GM19463 (cell line): ENCODE measurements at regions not wholly inside any gene's neighbourhood (a gene's known extent, or its start where the extent isn't known, plus 50 kb on each side); places are given as distances from the start of the nearest gene placed in this dataset.

Source experiments
- ATAC-seq: cut with Tn5 transposase; IDR thresholded peaks from one replicate; pipeline ENCODE4 v1.9.1; 2021; ENCODE audit warnings: mild to moderate bottlenecking, moderate library complexity; ENCODE audit not compliant: unreplicated experiment

DNA sequence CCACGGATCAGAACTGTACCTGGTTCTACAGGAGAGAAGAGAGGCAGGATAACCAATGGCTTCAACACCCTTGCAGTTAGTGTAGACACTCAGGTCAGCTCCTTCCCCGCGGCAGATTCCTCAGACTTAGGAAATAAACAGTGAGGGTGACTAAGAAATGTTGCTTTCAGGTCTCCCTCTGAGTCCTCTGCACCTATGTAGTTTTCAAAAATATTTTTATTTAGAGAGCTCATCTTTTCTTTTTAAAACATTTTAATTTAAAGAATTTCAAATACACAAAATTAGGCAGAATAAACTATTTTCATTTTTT, 195.2 kb downstream of the KLF12 start:
- ATAC-seq, result no peak

DNA sequence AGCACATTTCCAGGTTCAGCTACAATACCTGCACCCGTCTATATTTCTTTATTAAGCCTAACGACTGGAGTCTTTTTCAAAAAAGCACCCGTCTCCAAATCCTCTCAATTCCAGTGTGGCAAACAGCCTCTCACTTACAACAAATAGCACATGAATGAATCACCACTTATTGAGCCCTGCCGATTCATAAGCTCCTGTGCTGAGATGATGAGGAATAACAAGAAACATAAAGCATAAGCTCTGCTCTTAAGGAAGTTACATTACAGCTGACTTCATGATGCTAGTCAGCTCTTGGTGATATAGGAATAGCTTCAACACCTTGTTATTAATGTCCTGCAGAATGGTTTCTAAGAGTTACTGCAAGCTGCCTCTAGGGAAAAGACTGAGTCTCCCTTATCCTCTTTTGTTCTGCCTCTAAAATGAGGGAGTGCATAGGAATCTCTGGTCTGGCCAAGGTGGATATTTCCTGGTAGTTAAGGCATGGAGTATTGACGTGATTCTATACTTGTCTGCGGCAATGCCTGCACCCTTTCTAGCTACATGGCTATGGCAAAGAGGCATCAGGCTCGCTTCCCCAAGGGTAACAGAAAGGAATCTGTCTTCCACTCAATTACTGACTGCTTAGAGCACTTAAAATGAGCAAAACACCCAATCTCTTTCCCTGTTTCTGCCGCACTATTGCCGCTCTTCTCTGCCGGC, 195.7 kb downstream of the KLF12 start:
- no peak for ATAC-seq

- ATAC-seq, result no peak
Measured at GRCh38 chr13:73937441-73937840, 196.8 kb downstream of the KLF12 start.

DNA sequence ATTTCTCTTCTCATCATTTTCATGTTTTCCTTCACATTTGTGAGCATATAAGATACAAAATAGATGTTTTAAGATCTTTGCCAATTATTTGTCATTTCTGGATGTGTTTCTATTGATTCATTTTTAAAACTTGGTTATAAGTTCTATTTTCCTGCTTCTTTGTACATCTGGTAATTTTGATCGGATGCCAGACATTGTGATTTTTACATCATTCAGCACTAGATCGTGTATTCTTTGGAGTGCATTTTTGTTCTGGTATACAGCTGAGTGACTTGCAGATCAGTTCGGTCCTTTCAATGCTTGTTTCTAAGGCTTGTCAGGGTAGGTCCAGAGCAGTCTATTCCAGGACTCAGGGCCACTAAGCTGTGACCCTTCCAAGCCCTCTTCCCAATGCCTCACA, 198.2 kb downstream of the KLF12 start:
- ATAC-seq, result no peak

- no peak for ATAC-seq
Measured at GRCh38 chr13:73934771-73935170, 199.4 kb downstream of the KLF12 start.

DNA sequence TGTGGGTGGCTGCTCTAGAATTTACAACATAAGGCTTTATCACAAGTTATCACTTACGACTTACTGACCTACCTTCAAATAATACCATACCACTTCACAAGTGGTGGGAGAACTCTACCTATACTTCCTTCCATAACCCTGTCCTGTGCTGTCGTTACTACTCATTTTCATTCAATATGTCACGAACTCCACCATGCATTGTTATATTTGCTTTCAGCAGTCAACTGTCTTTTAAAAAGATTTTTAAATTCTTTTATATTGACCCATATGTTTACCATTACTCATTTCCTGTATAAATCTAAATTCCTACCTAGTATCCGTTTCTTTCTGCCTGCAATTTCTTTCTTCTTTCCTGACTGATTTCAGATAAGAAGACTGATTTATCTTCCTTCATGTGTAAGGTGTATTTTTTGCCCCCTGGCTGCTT, 200.0 kb downstream of the KLF12 start:
- no peak for ATAC-seq

DNA sequence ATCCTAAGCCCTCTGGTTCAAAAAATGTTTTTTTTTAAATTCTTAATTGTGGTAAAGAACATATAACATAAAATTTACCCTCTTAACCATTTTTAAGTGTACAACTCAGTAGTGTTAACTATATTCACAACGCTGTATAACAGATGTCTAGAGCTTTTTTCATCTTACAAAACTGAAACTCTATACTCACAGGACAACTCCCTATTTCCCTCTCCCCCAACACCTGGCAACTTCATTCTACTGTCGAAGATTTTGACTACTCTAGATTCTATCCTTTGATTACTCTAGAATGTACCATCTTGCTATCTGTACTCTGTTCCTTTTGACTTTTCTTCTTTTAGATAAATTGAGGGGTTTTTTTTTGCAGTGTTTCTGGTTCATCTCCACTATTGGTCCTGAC, 200.4 kb downstream of the KLF12 start:
- ATAC-seq, result no peak

GRCh38 chr13:73932091-73932490, 202.1 kb downstream of the KLF12 start:
- no peak for ATAC-seq

- ATAC-seq, result no peak
Measured at GRCh38 chr13:73929287-73929932, 204.8 kb downstream of the KLF12 start.

GRCh38 chr13:73924607-73925006, 209.6 kb downstream of the KLF12 start:
- ATAC-seq, result peak; percentile 89

- ATAC-seq, result no peak
Measured at GRCh38 chr13:73922493-73923393, 211.5 kb downstream of the KLF12 start.

DNA sequence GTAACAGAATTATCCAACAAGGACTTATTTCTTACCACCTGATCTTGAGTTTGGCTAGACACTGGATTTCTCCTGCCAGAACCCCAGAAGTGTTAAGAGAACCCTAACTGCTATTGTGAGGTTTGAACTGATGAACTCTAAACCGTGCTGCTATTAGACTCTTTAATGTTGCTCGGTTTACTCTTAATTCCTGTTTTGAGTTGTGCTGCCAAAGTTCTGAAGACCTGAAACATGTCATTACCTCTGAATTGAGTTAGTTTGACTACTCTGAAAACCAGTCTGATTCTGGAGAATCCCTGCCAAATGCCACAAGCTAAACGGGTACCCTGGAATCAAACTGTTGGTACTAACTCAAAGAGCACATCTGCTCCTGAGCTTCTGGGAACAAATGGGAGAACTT, 215.5 kb downstream of the KLF12 start:
- ATAC-seq, result no peak

- peak; percentile 69 for ATAC-seq
Measured at GRCh38 chr13:73913751-73914518, 220.3 kb downstream of the KLF12 start.

DNA sequence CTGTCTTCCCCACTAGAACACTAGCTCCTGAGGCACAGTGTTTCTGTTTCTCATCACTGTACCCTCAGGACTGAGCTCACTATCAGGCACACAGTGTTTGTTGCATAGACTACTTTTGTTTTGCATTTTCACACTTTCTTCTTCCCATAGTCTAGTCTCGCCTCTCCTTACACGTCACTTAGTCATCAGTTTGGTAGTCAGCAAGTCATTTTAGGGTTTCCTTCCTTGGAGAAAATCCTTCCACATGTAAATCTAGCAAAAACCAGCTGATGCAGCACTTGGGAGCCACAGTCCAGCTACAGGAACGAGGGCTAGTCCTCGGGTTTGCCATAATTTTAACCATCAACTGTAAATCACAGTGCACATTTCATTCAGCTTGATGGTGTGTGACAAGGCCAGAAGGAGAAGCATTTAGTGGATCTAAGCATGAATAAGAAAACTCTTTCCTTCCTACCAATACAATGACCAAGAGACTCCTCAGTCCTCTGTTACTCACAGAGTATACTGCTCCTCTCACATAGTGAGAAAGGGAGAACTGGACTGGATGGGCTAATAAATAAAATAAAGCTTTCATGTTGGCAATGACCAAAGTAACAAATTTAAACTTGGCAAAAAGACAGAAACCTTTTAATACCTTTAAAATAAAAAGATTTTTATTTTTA, 221.0 kb downstream of the KLF12 start:
- no peak for ATAC-seq

- no peak for ATAC-seq
Measured at GRCh38 chr13:73911361-73911760, 222.8 kb downstream of the KLF12 start.

DNA sequence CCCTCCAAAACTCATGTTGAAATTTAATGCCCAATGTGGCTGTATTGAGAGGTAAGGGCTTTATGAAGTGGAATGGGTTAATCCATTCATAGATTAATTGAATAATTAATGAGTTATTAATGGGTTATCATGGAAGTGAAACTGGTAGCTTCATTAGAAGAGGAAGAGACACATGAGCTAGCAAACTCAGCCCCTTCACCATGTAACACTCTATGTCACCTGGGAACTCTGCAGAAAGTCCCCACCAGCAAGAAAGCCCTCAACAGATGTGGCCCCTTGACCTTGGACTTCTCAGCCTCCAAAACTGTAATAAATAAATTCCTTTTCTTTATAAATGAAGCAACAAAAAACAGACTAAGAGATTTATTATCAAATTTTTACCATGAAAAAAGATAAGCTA, 223.5 kb downstream of the KLF12 start:
- no peak for ATAC-seq

DNA sequence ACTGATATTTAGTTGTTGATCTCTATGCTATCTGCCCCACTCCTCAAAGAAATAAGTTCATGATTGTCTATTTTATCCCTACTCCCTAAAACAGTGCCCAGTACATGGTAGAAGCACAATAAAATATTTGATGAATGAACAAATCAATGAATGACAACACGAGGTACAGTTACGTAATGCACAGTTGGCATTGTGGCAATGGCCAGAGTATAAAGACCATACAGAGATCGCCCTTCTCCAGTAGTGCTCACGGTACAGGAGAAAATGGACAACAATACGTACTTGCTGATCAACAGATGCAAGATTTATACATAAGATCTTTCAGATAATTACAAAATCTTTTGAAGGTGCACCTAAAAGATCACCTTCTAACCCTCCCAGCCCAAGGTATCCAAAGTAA, 225.4 kb downstream of the KLF12 start:
- ATAC-seq, result no peak

GRCh38 chr13:73904625-73905024, 229.6 kb downstream of the KLF12 start:
- ATAC-seq, result no peak

GRCh38 chr13:73903561-73903960, 230.6 kb downstream of the KLF12 start:
- ATAC-seq, result no peak

DNA sequence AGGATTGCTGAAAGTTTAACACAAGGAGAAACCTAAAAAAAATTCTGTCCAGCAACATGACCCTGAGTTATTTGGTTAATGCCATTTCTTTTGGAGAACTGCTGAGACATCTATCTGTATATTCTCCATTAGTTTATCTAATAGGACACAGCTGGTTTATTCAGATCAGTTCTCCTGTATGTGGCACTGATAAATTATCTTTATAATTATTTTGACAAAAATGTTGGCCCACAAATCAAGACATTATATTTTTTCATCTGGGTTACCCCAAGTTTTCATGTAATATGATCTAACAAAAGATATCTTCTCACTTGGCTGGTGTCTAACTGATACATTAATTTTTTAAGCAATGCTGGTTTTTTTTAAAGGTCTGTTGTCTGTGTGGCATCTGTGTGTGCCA, 231.4 kb downstream of the KLF12 start:
- ATAC-seq, result no peak

GRCh38 chr13:73902296-73902695, 231.9 kb downstream of the KLF12 start:
- no peak for ATAC-seq
